Endothelial cell of umbilical vein (primary cell): ENCODE measurements at regions not wholly inside any gene's neighbourhood (a gene's known extent, or its start where the extent isn't known, plus 50 kb on each side); places are given as distances from the start of the nearest gene placed in this dataset.

Experiments
- BruUV-seq: library from RNA; stranded (reverse); fragments of 400-500 nt; replicated peaks from 2 replicates; lab custom pipeline; 2021; lab: Mats Ljungman, UMichigan
- CTCF ChIA-PET: fragments of 300-600, 350-600 bp; sonication (Branson Sonifier 250); formaldehyde crosslinking; loops from one replicate; lab custom pipeline; 2021; ENCODE audit warnings: antibody characterized with exemption, inconsistent platforms; lab: Charles Lee
- POLR2A ChIA-PET: fragments of 300-600, 350-600 bp; sonication (Branson Sonifier 250); formaldehyde crosslinking; loops from one replicate; lab custom pipeline; 2021; ENCODE audit warnings: antibody characterized with exemption, inconsistent platforms; lab: Charles Lee
- DNase-seq: peaks from one replicate; pipeline ENCODE4 v3.0.0-alpha.2; 2011; ENCODE audit warnings: low read depth, low spot score
- FAIRE-seq: peaks from 2 replicates; lab custom pipeline; 2011; peaks lifted over from hg19 to GRCh38; lab: Jason Lieb, UNC
- H2AFZ ChIP-seq: 2 replicates; pipeline ENCODE4 v1.6.0; 2012; ENCODE audit warnings: low read depth, low read length, control low read depth, inconsistent platforms
- H3K27ac ChIP-seq: 2 replicates; pipeline ENCODE4 v1.5.1; 2011; ENCODE audit warnings: low read depth, mild to moderate bottlenecking, control low read depth, low read length, moderate library complexity; ENCODE audit not compliant: insufficient read depth
- H3K27me3 ChIP-seq, 2 experiments: 2 replicates each; pipeline versions ENCODE4 v1.6.0 to v1.6.1; 2011; ENCODE audit warnings: low read length in 2 of 2, mixed read lengths in 1 of 2; ENCODE audit not compliant: control insufficient read depth in 2 of 2, insufficient read depth in 2 of 2
- H3K36me3 ChIP-seq, 2 experiments: 2 replicates in 1 of 2; 3 replicates in 1 of 2; pipeline ENCODE4 v1.5.1; 2011; ENCODE audit warnings: low read length in 2 of 2, mild to moderate bottlenecking in 1 of 2, moderate library complexity in 1 of 2; ENCODE audit not compliant: control insufficient read depth in 2 of 2, insufficient read depth in 2 of 2; ENCODE audit errors: extremely low read depth in 1 of 2
- H3K4me1 ChIP-seq: 3 replicates; pipeline ENCODE4 v1.5.1; 2011; ENCODE audit warnings: mild to moderate bottlenecking, low read length; ENCODE audit not compliant: control insufficient read depth, insufficient read depth; ENCODE audit errors: extremely low read depth
- H3K4me2 ChIP-seq: 2 replicates; pipeline ENCODE4 v1.6.1; 2011; ENCODE audit warnings: low read length, control low read depth, mixed read lengths; ENCODE audit not compliant: insufficient read depth
- H3K4me3 ChIP-seq, 3 experiments: fragments of 200-600 bp in 1 of 3; sonication (generic), shearing (Covaris generic) in 1 of 3; replicated peaks in 1 of 3; 2 replicates each; pipeline ENCODE4 v1.5.1; 2011 to 2016; ENCODE audit warnings: control low read depth in 3 of 3, low read length in 3 of 3, mild to moderate bottlenecking in 2 of 3, inconsistent platforms in 1 of 3, low read depth in 1 of 3, moderate library complexity in 1 of 3; ENCODE audit not compliant: insufficient read depth in 1 of 3
- H3K79me2 ChIP-seq: 2 replicates; pipeline ENCODE4 v1.6.0; 2012; ENCODE audit warnings: low read length, inconsistent platforms; ENCODE audit not compliant: control insufficient read depth, insufficient read depth
- H3K9ac ChIP-seq: replicated peaks from 2 replicates; pipeline ENCODE3; 2011; ENCODE audit warnings: low read length, control low read depth; ENCODE audit not compliant: insufficient read depth; ENCODE audit errors: extremely low read depth
- H3K9me1 ChIP-seq: replicated peaks from 3 replicates; pipeline ENCODE4 v1.6.0; 2011; ENCODE audit warnings: mild to moderate bottlenecking, low read length; ENCODE audit not compliant: control insufficient read depth, insufficient read depth; ENCODE audit errors: extremely low read depth
- H3K9me3 ChIP-seq: replicated peaks from 2 replicates; pipeline ENCODE4 v1.5.1; 2012; ENCODE audit warnings: low read length, inconsistent platforms; ENCODE audit not compliant: control insufficient read depth, insufficient read depth
- H4K20me1 ChIP-seq: replicated peaks from 2 replicates; pipeline ENCODE3; 2011; ENCODE audit warnings: mild to moderate bottlenecking, low read length; ENCODE audit not compliant: control insufficient read depth, insufficient read depth; ENCODE audit errors: extremely low read depth
- EZH2 ChIP-seq: IDR thresholded peaks from 2 replicates; pipeline ENCODE4 v1.6.1; 2012; ENCODE audit warnings: borderline replicate concordance, low read depth, mild to moderate bottlenecking, moderate library complexity, low read length, inconsistent platforms; ENCODE audit not compliant: severe bottlenecking
- FOS ChIP-seq: IDR thresholded peaks from 2 replicates; pipeline ENCODE4 v1.6.1; 2011; ENCODE audit warnings: mild to moderate bottlenecking, low read length, moderate library complexity, borderline replicate concordance; ENCODE audit not compliant: insufficient read depth
- GATA2 ChIP-seq: IDR thresholded peaks from 2 replicates; pipeline ENCODE4 v1.7.0; 2011; ENCODE audit warnings: low read depth, mild to moderate bottlenecking, moderate library complexity, mixed read lengths, low read length; ENCODE audit not compliant: insufficient read length, insufficient read depth
- JUN ChIP-seq: IDR thresholded peaks from 2 replicates; pipeline ENCODE4 v1.6.1; 2011; ENCODE audit warnings: borderline replicate concordance, low read depth; ENCODE audit not compliant: insufficient read length, insufficient read depth
- POLR2A ChIP-seq: IDR thresholded peaks from 2 replicates; pipeline ENCODE4 v1.6.1; 2012; ENCODE audit warnings: low read depth, mild to moderate bottlenecking, control low read depth, low read length
- dilution Hi-C: fragments of 300-500 bp; cut with MboI; formaldehyde crosslinking; loops from one replicate; pipeline ENCODE4 v1.15.0; 2019; ENCODE audit warnings: low sequenced_read_pairs; ENCODE audit not compliant: extremely low pct_ligation_motif_present
- intact Hi-C: fragments of 100-400 bp; cut with micrococcal nuclease; formaldehyde crosslinking; loops from one replicate; pipeline ENCODE4 v1.10.0; 2022
- TF ChIP-seq, protein P1 (sequence below): IDR thresholded peaks from 2 replicates; pipeline ENCODE4 v1.6.1; 2011; ENCODE audit not compliant: insufficient read depth, insufficient read length
- TF ChIP-seq, protein P2 (sequence below), 2 donors: IDR thresholded peaks; 1 replicate in 1 of 2; 2 replicates in 1 of 2; pipeline ENCODE4 v1.5.1; 2011; ENCODE audit warnings: low read length in 2 of 2, mild to moderate bottlenecking in 2 of 2, moderate library complexity in 2 of 2, control low read depth in 1 of 2, inconsistent platforms in 1 of 2, low read depth in 1 of 2; ENCODE audit not compliant: insufficient read depth in 1 of 2; ENCODE audit errors: extremely low read depth in 1 of 2

DNA sequence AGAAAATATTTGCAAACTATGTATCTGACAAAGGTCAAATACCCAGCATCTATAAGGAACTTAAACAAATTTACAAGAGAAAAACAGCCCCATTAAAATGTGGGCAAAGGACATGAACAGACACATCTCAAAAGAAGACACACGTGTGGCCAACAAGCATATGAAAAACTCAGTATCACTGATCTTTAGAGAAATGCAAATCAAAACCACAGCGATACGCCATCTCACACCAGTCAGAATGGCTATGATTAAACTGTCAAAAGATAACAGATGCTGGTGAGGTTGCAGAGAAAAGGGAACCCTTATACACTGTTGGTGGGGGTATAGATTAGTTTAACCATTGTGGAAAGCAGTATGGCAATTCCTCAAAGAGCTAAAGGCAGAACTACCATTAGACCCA, 64.3 kb upstream of the RBMS1 start:
- Histone ChIP-seq H2AFZ (no peak overlapping the region), H4K20me1 (no peaks in the 10 kb centered on the region), H3K27ac (no peak overlapping the region), H3K9ac (no peak overlapping the region), H3K36me3 (no peaks in the 10 kb centered on the region), H3K9me3 (no peaks in the 10 kb centered on the region), H3K27me3 (no peaks in the 10 kb centered on the region), H3K4me2 (no peak overlapping the region), H3K4me1 (no peaks in the 10 kb centered on the region), H3K9me1 (no peaks in the 10 kb centered on the region), H3K79me2 (no peaks in the 10 kb centered on the region), H3K4me3 (no peak overlapping the region)
- BruUV-seq, result no TSS peak
- no peak for FAIRE-seq
- CTCF ChIA-PET, result interaction anchor here (1.5 kb wide), 1 partner anchor 38 kb away, joined by 3 read pairs; no protein-coding TSS in a partner anchor
- dilution Hi-C loops, result no loop called here
- intact Hi-C loops, result no loop called here
- POLR2A ChIA-PET, result no interaction called here
- TF ChIP-seq EZH2 (no peak), JUN (no peak)
- DNase-seq, result no peak

DNA sequence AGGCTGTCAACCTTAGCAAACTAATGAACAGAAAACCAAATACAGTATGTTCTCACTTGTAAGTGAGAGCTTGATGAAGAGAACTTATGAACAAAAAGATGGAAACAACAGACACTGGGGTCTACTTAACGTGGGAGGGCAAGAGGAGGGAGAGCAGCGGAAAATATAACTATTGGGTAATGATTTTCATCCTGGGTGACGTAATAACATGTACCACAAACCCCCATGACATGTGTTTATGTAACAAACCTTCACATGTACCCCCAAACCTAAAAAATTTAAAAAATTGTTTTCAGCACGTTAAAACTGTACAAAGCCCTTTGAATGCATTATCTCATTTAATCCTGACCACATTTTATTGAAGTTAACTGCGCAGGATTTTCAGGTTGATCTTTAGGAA, 64.9 kb upstream of the RBMS1 start:
- Histone ChIP-seq H3K4me3 (no peak overlapping the region), H3K27me3 (no peaks in the 10 kb centered on the region), H3K9me3 (no peaks in the 10 kb centered on the region), H4K20me1 (no peaks in the 10 kb centered on the region), H2AFZ (no peak overlapping the region), H3K4me2 (no peak overlapping the region), H3K79me2 (no peaks in the 10 kb centered on the region), H3K9me1 (no peaks in the 10 kb centered on the region), H3K36me3 (no peaks in the 10 kb centered on the region), H3K4me1 (no peaks in the 10 kb centered on the region), H3K9ac (no peak overlapping the region), H3K27ac (no peak overlapping the region)
- ChIA-PET POLR2A (no interaction called here), CTCF (interaction anchor here (1.5 kb wide), 1 partner anchor 38 kb away, joined by 3 read pairs; no protein-coding TSS in a partner anchor)
- dilution Hi-C loops, result no loop called here
- FAIRE-seq, result no peak
- BruUV-seq, result no TSS peak
- TF ChIP-seq EZH2 (no peak), FOS (no peak), GATA2 (no peak), POLR2A (no peak)
- TF ChIP-seq, protein P1, sequence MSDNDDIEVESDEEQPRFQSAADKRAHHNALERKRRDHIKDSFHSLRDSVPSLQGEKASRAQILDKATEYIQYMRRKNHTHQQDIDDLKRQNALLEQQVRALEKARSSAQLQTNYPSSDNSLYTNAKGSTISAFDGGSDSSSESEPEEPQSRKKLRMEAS, result no peak
- TF ChIP-seq, protein P2, sequence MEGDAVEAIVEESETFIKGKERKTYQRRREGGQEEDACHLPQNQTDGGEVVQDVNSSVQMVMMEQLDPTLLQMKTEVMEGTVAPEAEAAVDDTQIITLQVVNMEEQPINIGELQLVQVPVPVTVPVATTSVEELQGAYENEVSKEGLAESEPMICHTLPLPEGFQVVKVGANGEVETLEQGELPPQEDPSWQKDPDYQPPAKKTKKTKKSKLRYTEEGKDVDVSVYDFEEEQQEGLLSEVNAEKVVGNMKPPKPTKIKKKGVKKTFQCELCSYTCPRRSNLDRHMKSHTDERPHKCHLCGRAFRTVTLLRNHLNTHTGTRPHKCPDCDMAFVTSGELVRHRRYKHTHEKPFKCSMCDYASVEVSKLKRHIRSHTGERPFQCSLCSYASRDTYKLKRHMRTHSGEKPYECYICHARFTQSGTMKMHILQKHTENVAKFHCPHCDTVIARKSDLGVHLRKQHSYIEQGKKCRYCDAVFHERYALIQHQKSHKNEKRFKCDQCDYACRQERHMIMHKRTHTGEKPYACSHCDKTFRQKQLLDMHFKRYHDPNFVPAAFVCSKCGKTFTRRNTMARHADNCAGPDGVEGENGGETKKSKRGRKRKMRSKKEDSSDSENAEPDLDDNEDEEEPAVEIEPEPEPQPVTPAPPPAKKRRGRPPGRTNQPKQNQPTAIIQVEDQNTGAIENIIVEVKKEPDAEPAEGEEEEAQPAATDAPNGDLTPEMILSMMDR (IDR thresholded peaks at IDR 0.05; ENCODE audit: extremely low read depth in 1 of 2, insufficient read depth in 1 of 2, low read depth in 1 of 2, low read length in 2 of 2), result no peak
- intact Hi-C loops, result no loop called here
- no peak for DNase-seq
